Stomach (tissue), 4 donors: ENCODE measurements at regions not wholly inside any gene's neighbourhood (a gene's known extent, or its start where the extent isn't known, plus 50 kb on each side); places are given as distances from the start of the nearest gene placed in this dataset.

Experiments
- CTCF ChIP-seq, 7 experiments: fragments of 450-650 bp in 4 of 7; fragments of 200-600 bp in 3 of 7; sonication (generic) in 3 of 7; IDR thresholded peaks; one replicate each; pipeline ENCODE4 v1.5.1; 2016 to 2019; ENCODE audit warnings: antibody characterized with exemption in 7 of 7, control low read depth in 2 of 7, mild to moderate bottlenecking in 1 of 7
- POLR2A ChIP-seq, 4 donors: fragments of 450-650 bp; IDR thresholded peaks; one replicate each; pipeline ENCODE4 v1.6.1; 2016; ENCODE audit warnings: antibody characterized with exemption in 4 of 4, control low read depth in 2 of 4, mild to moderate bottlenecking in 1 of 4, moderate library complexity in 1 of 4

GRCh38 chr13:97856304-97856675, 97.2 kb upstream of the IPO5 start:
- no peak for TF ChIP-seq CTCF (IDR thresholded peaks at IDR 0.05)
- no peak for TF ChIP-seq POLR2A (IDR thresholded peaks at IDR 0.05)
